ENCODE measurements at regions not wholly inside any gene's neighbourhood (a gene's known extent, or its start where the extent isn't known, plus 50 kb on each side); places are given as distances from the start of the nearest gene placed in this dataset.

GRCh38 chr7:52720856-52721255 lies 314.6 kb upstream of the POM121L12 start:
- no peak overlapping the region for H3K9ac ChIP-seq (ENCODE audit: low read depth in 1 of 2, low read length in 2 of 2)
- no peak overlapping the region for H3K27ac ChIP-seq (ENCODE audit: low read depth in 2 of 2, low read length in 2 of 2)
- H3K4me3 ChIP-seq (ENCODE audit: low read length in 2 of 2) = no peak overlapping the region
- no peaks in the 10 kb centered on the region for H3K27me3 ChIP-seq (ENCODE audit: control insufficient read depth in 2 of 2, insufficient read depth in 2 of 2, low read length in 2 of 2)
- H3K9me3 ChIP-seq (ENCODE audit: control insufficient read depth in 2 of 2, low read length in 2 of 2) = no peaks in the 10 kb centered on the region
- no peaks in the 10 kb centered on the region for H3K36me3 ChIP-seq (ENCODE audit: control insufficient read depth in 2 of 2, insufficient read depth in 2 of 2, low read length in 2 of 2)
- no peaks in the 10 kb centered on the region for H3K4me1 ChIP-seq (ENCODE audit: control insufficient read depth in 2 of 2, insufficient read depth in 2 of 2, low read length in 2 of 2)

- H3K27me3 ChIP-seq (ENCODE audit: control insufficient read depth in 2 of 2, insufficient read depth in 2 of 2, low read length in 2 of 2) = no peaks in the 10 kb centered on the region
- H3K9me3 ChIP-seq (ENCODE audit: control insufficient read depth in 2 of 2, low read length in 2 of 2) = no peaks in the 10 kb centered on the region
Observed at GRCh38 chr7:52719677-52720076, 315.8 kb upstream of the POM121L12 start.

GRCh38 chr7:52715701-52716100 lies 319.7 kb upstream of the POM121L12 start:
- Histone ChIP-seq H3K36me3 (ENCODE audit: control insufficient read depth in 2 of 2, insufficient read depth in 2 of 2, low read length in 2 of 2) (no peaks in the 10 kb centered on the region), H3K27ac (ENCODE audit: low read depth in 2 of 2, low read length in 2 of 2) (no peak overlapping the region), H3K27me3 (ENCODE audit: control insufficient read depth in 2 of 2, insufficient read depth in 2 of 2, low read length in 2 of 2) (no peaks in the 10 kb centered on the region), H3K9ac (ENCODE audit: low read depth in 1 of 2, low read length in 2 of 2) (no peak overlapping the region), H3K4me1 (ENCODE audit: control insufficient read depth in 2 of 2, insufficient read depth in 2 of 2, low read length in 2 of 2) (no peaks in the 10 kb centered on the region), H3K4me3 (ENCODE audit: low read length in 2 of 2) (no peak overlapping the region), H3K9me3 (ENCODE audit: control insufficient read depth in 2 of 2, low read length in 2 of 2) (no peaks in the 10 kb centered on the region)

More at GRCh38 chr7:52719677-52720076, 315.8 kb upstream of the POM121L12 start:
- Histone ChIP-seq H3K9ac (ENCODE audit: low read depth in 1 of 2, low read length in 2 of 2) (no peak overlapping the region), H3K36me3 (ENCODE audit: control insufficient read depth in 2 of 2, insufficient read depth in 2 of 2, low read length in 2 of 2) (no peaks in the 10 kb centered on the region), H3K4me1 (ENCODE audit: control insufficient read depth in 2 of 2, insufficient read depth in 2 of 2, low read length in 2 of 2) (no peaks in the 10 kb centered on the region), H3K27ac (ENCODE audit: low read depth in 2 of 2, low read length in 2 of 2) (no peak overlapping the region), H3K4me3 (ENCODE audit: low read length in 2 of 2) (no peak overlapping the region)

GRCh38 chr7:52712938-52713337 lies 322.5 kb upstream of the POM121L12 start:
- H3K4me3 ChIP-seq (ENCODE audit: low read length in 2 of 2) = no peak overlapping the region
- no peak overlapping the region for H3K27ac ChIP-seq (ENCODE audit: low read depth in 2 of 2, low read length in 2 of 2)
- H3K27me3 ChIP-seq (ENCODE audit: control insufficient read depth in 2 of 2, insufficient read depth in 2 of 2, low read length in 2 of 2) = no peaks in the 10 kb centered on the region
- H3K36me3 ChIP-seq (ENCODE audit: control insufficient read depth in 2 of 2, insufficient read depth in 2 of 2, low read length in 2 of 2) = no peaks in the 10 kb centered on the region
- no peak overlapping the region for H3K9ac ChIP-seq (ENCODE audit: low read depth in 1 of 2, low read length in 2 of 2)
- H3K4me1 ChIP-seq (ENCODE audit: control insufficient read depth in 2 of 2, insufficient read depth in 2 of 2, low read length in 2 of 2) = no peaks in the 10 kb centered on the region
- no peaks in the 10 kb centered on the region for H3K9me3 ChIP-seq (ENCODE audit: control insufficient read depth in 2 of 2, low read length in 2 of 2)

GRCh38 chr7:52711951-52712350 lies 323.5 kb upstream of the POM121L12 start:
- no peak overlapping the region for H3K9ac ChIP-seq (ENCODE audit: low read depth in 1 of 2, low read length in 2 of 2)
- no peaks in the 10 kb centered on the region for H3K36me3 ChIP-seq (ENCODE audit: control insufficient read depth in 2 of 2, insufficient read depth in 2 of 2, low read length in 2 of 2)
- no peaks in the 10 kb centered on the region for H3K9me3 ChIP-seq (ENCODE audit: control insufficient read depth in 2 of 2, low read length in 2 of 2)
- H3K27me3 ChIP-seq (ENCODE audit: control insufficient read depth in 2 of 2, insufficient read depth in 2 of 2, low read length in 2 of 2) = no peaks in the 10 kb centered on the region
- no peaks in the 10 kb centered on the region for H3K4me1 ChIP-seq (ENCODE audit: control insufficient read depth in 2 of 2, insufficient read depth in 2 of 2, low read length in 2 of 2)
- H3K27ac ChIP-seq (ENCODE audit: low read depth in 2 of 2, low read length in 2 of 2) = no peak overlapping the region
- no peak overlapping the region for H3K4me3 ChIP-seq (ENCODE audit: low read length in 2 of 2)

- no peak overlapping the region for H3K4me3 ChIP-seq (ENCODE audit: low read length in 2 of 2)
- no peaks in the 10 kb centered on the region for H3K27me3 ChIP-seq (ENCODE audit: control insufficient read depth in 2 of 2, insufficient read depth in 2 of 2, low read length in 2 of 2)
- no peaks in the 10 kb centered on the region for H3K36me3 ChIP-seq (ENCODE audit: control insufficient read depth in 2 of 2, insufficient read depth in 2 of 2, low read length in 2 of 2)
- H3K4me1 ChIP-seq (ENCODE audit: control insufficient read depth in 2 of 2, insufficient read depth in 2 of 2, low read length in 2 of 2) = no peaks in the 10 kb centered on the region
- no peaks in the 10 kb centered on the region for H3K9me3 ChIP-seq (ENCODE audit: control insufficient read depth in 2 of 2, low read length in 2 of 2)
- H3K9ac ChIP-seq (ENCODE audit: low read depth in 1 of 2, low read length in 2 of 2) = no peak overlapping the region
- H3K27ac ChIP-seq (ENCODE audit: low read depth in 2 of 2, low read length in 2 of 2) = no peak overlapping the region
Observed at GRCh38 chr7:52708846-52709245, 326.6 kb upstream of the POM121L12 start.

- no peaks in the 10 kb centered on the region for H3K27me3 ChIP-seq (ENCODE audit: control insufficient read depth in 2 of 2, insufficient read depth in 2 of 2, low read length in 2 of 2)
- no peak overlapping the region for H3K9ac ChIP-seq (ENCODE audit: low read depth in 1 of 2, low read length in 2 of 2)
- no peaks in the 10 kb centered on the region for H3K36me3 ChIP-seq (ENCODE audit: control insufficient read depth in 2 of 2, insufficient read depth in 2 of 2, low read length in 2 of 2)
- H3K9me3 ChIP-seq (ENCODE audit: control insufficient read depth in 2 of 2, low read length in 2 of 2) = no peaks in the 10 kb centered on the region
- H3K4me1 ChIP-seq (ENCODE audit: control insufficient read depth in 2 of 2, insufficient read depth in 2 of 2, low read length in 2 of 2) = no peaks in the 10 kb centered on the region
- H3K27ac ChIP-seq (ENCODE audit: low read depth in 2 of 2, low read length in 2 of 2) = no peak overlapping the region
- no peak overlapping the region for H3K4me3 ChIP-seq (ENCODE audit: low read length in 2 of 2)
Observed at GRCh38 chr7:52705768-52706167, 329.7 kb upstream of the POM121L12 start.

GRCh38 chr7:52700349-52700748 lies 335.1 kb upstream of the POM121L12 start:
- Histone ChIP-seq H3K4me3 (ENCODE audit: low read length in 2 of 2) (no peak overlapping the region), H3K36me3 (ENCODE audit: control insufficient read depth in 2 of 2, insufficient read depth in 2 of 2, low read length in 2 of 2) (no peaks in the 10 kb centered on the region), H3K4me1 (ENCODE audit: control insufficient read depth in 2 of 2, insufficient read depth in 2 of 2, low read length in 2 of 2) (no peaks in the 10 kb centered on the region), H3K27ac (ENCODE audit: low read depth in 2 of 2, low read length in 2 of 2) (no peak overlapping the region), H3K9ac (ENCODE audit: low read depth in 1 of 2, low read length in 2 of 2) (no peak overlapping the region), H3K9me3 (ENCODE audit: control insufficient read depth in 2 of 2, low read length in 2 of 2) (no peaks in the 10 kb centered on the region), H3K27me3 (ENCODE audit: control insufficient read depth in 2 of 2, insufficient read depth in 2 of 2, low read length in 2 of 2) (no peaks in the 10 kb centered on the region)

- Histone ChIP-seq H3K36me3 (ENCODE audit: control insufficient read depth in 2 of 2, insufficient read depth in 2 of 2, low read length in 2 of 2) (no peaks in the 10 kb centered on the region), H3K27me3 (ENCODE audit: control insufficient read depth in 2 of 2, insufficient read depth in 2 of 2, low read length in 2 of 2) (no peaks in the 10 kb centered on the region), H3K27ac (ENCODE audit: low read depth in 2 of 2, low read length in 2 of 2) (no peak overlapping the region), H3K4me1 (ENCODE audit: control insufficient read depth in 2 of 2, insufficient read depth in 2 of 2, low read length in 2 of 2) (no peaks in the 10 kb centered on the region), H3K9me3 (ENCODE audit: control insufficient read depth in 2 of 2, low read length in 2 of 2) (no peaks in the 10 kb centered on the region), H3K4me3 (ENCODE audit: low read length in 2 of 2) (no peak overlapping the region), H3K9ac (ENCODE audit: low read depth in 1 of 2, low read length in 2 of 2) (no peak overlapping the region)
Observed at GRCh38 chr7:52695973-52696595, 339.3 kb upstream of the POM121L12 start.

GRCh38 chr7:52691257-52691656 lies 344.2 kb upstream of the POM121L12 start:
- no peaks in the 10 kb centered on the region for H3K9me3 ChIP-seq (ENCODE audit: control insufficient read depth in 2 of 2, low read length in 2 of 2)
- H3K36me3 ChIP-seq (ENCODE audit: control insufficient read depth in 2 of 2, insufficient read depth in 2 of 2, low read length in 2 of 2) = no peaks in the 10 kb centered on the region
- no peaks in the 10 kb centered on the region for H3K4me1 ChIP-seq (ENCODE audit: control insufficient read depth in 2 of 2, insufficient read depth in 2 of 2, low read length in 2 of 2)
- no peaks in the 10 kb centered on the region for H3K27me3 ChIP-seq (ENCODE audit: control insufficient read depth in 2 of 2, insufficient read depth in 2 of 2, low read length in 2 of 2)
- H3K4me3 ChIP-seq (ENCODE audit: low read length in 2 of 2) = no peak overlapping the region
- no peak overlapping the region for H3K9ac ChIP-seq (ENCODE audit: low read depth in 1 of 2, low read length in 2 of 2)
- H3K27ac ChIP-seq (ENCODE audit: low read depth in 2 of 2, low read length in 2 of 2) = no peak overlapping the region

GRCh38 chr7:52689912-52690311 lies 345.5 kb upstream of the POM121L12 start:
- no peak overlapping the region for H3K27ac ChIP-seq (ENCODE audit: low read depth in 2 of 2, low read length in 2 of 2)
- H3K4me1 ChIP-seq (ENCODE audit: control insufficient read depth in 2 of 2, insufficient read depth in 2 of 2, low read length in 2 of 2) = no peaks in the 10 kb centered on the region
- H3K27me3 ChIP-seq (ENCODE audit: control insufficient read depth in 2 of 2, insufficient read depth in 2 of 2, low read length in 2 of 2) = no peaks in the 10 kb centered on the region
- no peak overlapping the region for H3K9ac ChIP-seq (ENCODE audit: low read depth in 1 of 2, low read length in 2 of 2)
- H3K9me3 ChIP-seq (ENCODE audit: control insufficient read depth in 2 of 2, low read length in 2 of 2) = no peaks in the 10 kb centered on the region
- H3K4me3 ChIP-seq (ENCODE audit: low read length in 2 of 2) = no peak overlapping the region
- H3K36me3 ChIP-seq (ENCODE audit: control insufficient read depth in 2 of 2, insufficient read depth in 2 of 2, low read length in 2 of 2) = no peaks in the 10 kb centered on the region
